Adipocyte (in vitro differentiated cells): ENCODE measurements at regions not wholly inside any gene's neighbourhood (a gene's known extent, or its start where the extent isn't known, plus 50 kb on each side); places are given as distances from the start of the nearest gene placed in this dataset.
"Not testable (repeated sequence)": the region's sequence is repeated elsewhere in the genome, so short reads cannot be mapped to it uniquely, and the experiment has no call there.

Source experiments
- DNase-seq: peaks from one replicate; pipeline ENCODE4 v3.0.0-alpha.2; 2015; ENCODE audit warnings: low read depth
- H3K27me3 ChIP-seq: replicated peaks from 2 replicates; pipeline ENCODE4 v1.7.0; 2013; ENCODE audit warnings: mild to moderate bottlenecking, low read length, moderate library complexity; ENCODE audit not compliant: control insufficient read depth, insufficient read depth
- H3K36me3 ChIP-seq: 2 replicates; pipeline ENCODE4 v1.7.0; 2013; ENCODE audit warnings: low read length, mild to moderate bottlenecking, moderate library complexity; ENCODE audit not compliant: control insufficient read depth, insufficient read depth, severe bottlenecking
- H3K4me1 ChIP-seq: 2 replicates; pipeline ENCODE4 v1.7.0; 2013; ENCODE audit warnings: mild to moderate bottlenecking, low read length, moderate library complexity; ENCODE audit not compliant: control insufficient read depth, insufficient read depth
- H3K4me3 ChIP-seq: 2 replicates; pipeline ENCODE4 v1.7.0; 2013; ENCODE audit warnings: mild to moderate bottlenecking, low read length, moderate library complexity
- H3K9ac ChIP-seq: 2 replicates; pipeline ENCODE4 v1.7.0; 2013; ENCODE audit warnings: mild to moderate bottlenecking, low read length, moderate library complexity
- H3K9me3 ChIP-seq: 2 replicates; pipeline ENCODE4 v1.7.0; 2013; ENCODE audit warnings: mild to moderate bottlenecking, low read length, moderate library complexity; ENCODE audit not compliant: control insufficient read depth

- H3K4me3 ChIP-seq, H3K27me3 ChIP-seq, DNase-seq, H3K9ac ChIP-seq, H3K36me3 ChIP-seq, H3K4me1 ChIP-seq, H3K9me3 ChIP-seq: not testable (repeated sequence)
Observed at GRCh38 chr15:30721529-30721928, 95.6 kb downstream of the ARHGAP11B start.

GRCh38 chr15:30723540-30724175 lies 97.7 kb downstream of the ARHGAP11B start:
- H3K9ac ChIP-seq, H3K4me3 ChIP-seq, H3K4me1 ChIP-seq, H3K9me3 ChIP-seq, DNase-seq, H3K36me3 ChIP-seq, H3K27me3 ChIP-seq: not testable (repeated sequence)

- not testable (repeated sequence) for H3K36me3 ChIP-seq, H3K9ac ChIP-seq
Observed at GRCh38 chr15:30729880-30730590, 104.1 kb downstream of the ARHGAP11B start.

GRCh38 chr15:30730633-30731032 lies 104.7 kb downstream of the ARHGAP11B start:
- not testable (repeated sequence) for H3K9ac ChIP-seq, H3K36me3 ChIP-seq, DNase-seq, H3K9me3 ChIP-seq, H3K4me3 ChIP-seq, H3K4me1 ChIP-seq, H3K27me3 ChIP-seq

More at GRCh38 chr15:30729880-30730590, 104.1 kb downstream of the ARHGAP11B start:
- H3K27me3 ChIP-seq, H3K4me1 ChIP-seq, DNase-seq, H3K4me3 ChIP-seq, H3K9me3 ChIP-seq: not testable (repeated sequence)

GRCh38 chr15:30732100-30732499 lies 106.2 kb downstream of the ARHGAP11B start:
- not testable (repeated sequence) for H3K9ac ChIP-seq, H3K27me3 ChIP-seq, H3K9me3 ChIP-seq, H3K36me3 ChIP-seq, DNase-seq, H3K4me1 ChIP-seq, H3K4me3 ChIP-seq

- not testable (repeated sequence) for DNase-seq, H3K4me3 ChIP-seq, H3K27me3 ChIP-seq, H3K9ac ChIP-seq, H3K36me3 ChIP-seq, H3K9me3 ChIP-seq, H3K4me1 ChIP-seq
Observed at GRCh38 chr15:30735884-30736564, 110.1 kb downstream of the ARHGAP11B start.

GRCh38 chr15:30742796-30743195 lies 116.9 kb downstream of the ARHGAP11B start:
- DNase-seq = peak; percentile 49
- H3K4me1 ChIP-seq, H3K9me3 ChIP-seq, H3K9ac ChIP-seq, H3K27me3 ChIP-seq, H3K4me3 ChIP-seq, H3K36me3 ChIP-seq: not testable (repeated sequence)

GRCh38 chr15:30749048-30749447 lies 123.1 kb downstream of the ARHGAP11B start:
- H3K36me3 ChIP-seq, H3K9ac ChIP-seq, H3K4me1 ChIP-seq, H3K27me3 ChIP-seq, H3K9me3 ChIP-seq, H3K4me3 ChIP-seq, DNase-seq: not testable (repeated sequence)

GRCh38 chr15:30755036-30755687 lies 129.2 kb downstream of the ARHGAP11B start:
- not testable (repeated sequence) for DNase-seq, H3K9ac ChIP-seq, H3K4me1 ChIP-seq, H3K27me3 ChIP-seq, H3K4me3 ChIP-seq, H3K36me3 ChIP-seq, H3K9me3 ChIP-seq

GRCh38 chr15:30760633-30761032 lies 134.7 kb downstream of the ARHGAP11B start:
- H3K9ac ChIP-seq, H3K4me1 ChIP-seq, H3K9me3 ChIP-seq, H3K36me3 ChIP-seq, H3K27me3 ChIP-seq, H3K4me3 ChIP-seq, DNase-seq: not testable (repeated sequence)

GRCh38 chr15:30761365-30761764 lies 135.4 kb downstream of the ARHGAP11B start:
- not testable (repeated sequence) for H3K9me3 ChIP-seq, DNase-seq, H3K4me3 ChIP-seq, H3K9ac ChIP-seq, H3K36me3 ChIP-seq, H3K4me1 ChIP-seq, H3K27me3 ChIP-seq
